ENCODE measurements at regions not wholly inside any gene's neighbourhood (a gene's known extent, or its start where the extent isn't known, plus 50 kb on each side); places are given as distances from the start of the nearest gene placed in this dataset.

DNA sequence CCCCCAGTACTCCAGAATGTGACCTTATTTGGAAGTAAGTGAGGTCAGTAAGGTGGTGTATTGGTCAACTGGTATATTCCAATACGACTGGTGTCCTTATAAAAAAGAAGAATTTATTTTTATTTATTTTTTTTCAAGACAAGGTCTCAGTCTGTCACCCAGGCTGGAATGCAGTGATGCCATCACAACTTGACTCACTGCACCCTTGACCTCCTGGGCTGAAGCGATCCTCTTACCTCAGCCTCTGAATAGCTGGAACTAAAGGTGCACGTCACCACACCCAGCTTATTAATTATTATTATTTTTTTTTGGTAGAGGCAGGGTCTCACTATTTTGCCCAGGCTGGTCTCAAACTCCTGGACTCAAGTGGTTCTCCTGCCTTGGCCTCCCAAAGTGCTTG is 115.1 kb upstream of the PITX2 start (continued):
- no peak for TF ChIP-seq ZNF444 (CRISPR knock-in tag; IDR thresholded peaks at IDR 0.05)

GRCh38 chr4:110742143-110742542 is 119.3 kb upstream of the PITX2 start:
- no peak overlapping the region for H3K4me2 ChIP-seq (ENCODE audit: insufficient read depth, low read length)
- DNase-seq (ENCODE audit: extremely low read depth in 1 of 4, low spot score in 3 of 4) (no peak), FAIRE-seq (no peak), ATAC-seq (no peak)
- H3K4me1 ChIP-seq (replicated peaks in 1 of 2; ENCODE audit: control insufficient read depth in 2 of 2, insufficient read depth in 2 of 2, low read length in 2 of 2) = no peaks in the 10 kb centered on the region
- H3K27ac ChIP-seq (ENCODE audit: extremely low read depth, low read depth, low read length) = no peak overlapping the region
- ChIA-PET CTCF (ENCODE audit: low intra/inter-chr PET ratio) (no interaction called here), POLR2A (interaction anchor here (0.6 kb wide), 1 partner anchor 207 kb away, joined by 3 read pairs; no protein-coding TSS in a partner anchor)
- no peaks in the 10 kb centered on the region for H3K79me2 ChIP-seq (ENCODE audit: control insufficient read depth, insufficient read depth, low read length)
- intact Hi-C loops (cut with micrococcal nuclease) = no loop called here
- BruUV-seq (replicated peaks) = no TSS peak
- no peaks in the 10 kb centered on the region for H3K36me3 ChIP-seq (ENCODE audit: control insufficient read depth, insufficient read depth, low read length)
- H3K27me3 ChIP-seq (ENCODE audit: control insufficient read depth in 2 of 2, insufficient read depth in 2 of 2, low read length in 2 of 2) = no peaks in the 10 kb centered on the region
- no peak overlapping the region for H2AFZ ChIP-seq (ENCODE audit: low read depth, low read length)
- no peaks in the 10 kb centered on the region; the same call in 1 of the 2 replicates for H3K9me3 ChIP-seq (replicated peaks; ENCODE audit: control insufficient read depth, insufficient read depth, low read depth, low read length)
- H3K9me1 ChIP-seq (ENCODE audit: control insufficient read depth, insufficient read depth, low read length) = no peaks in the 10 kb centered on the region
- no peaks in the 10 kb centered on the region for H4K20me1 ChIP-seq (replicated peaks; ENCODE audit: control insufficient read depth, insufficient read depth, low read length)
- H3K9ac ChIP-seq (ENCODE audit: insufficient read depth in 1 of 2, low read depth in 2 of 2, low read length in 2 of 2) = no peak overlapping the region
- no peak overlapping the region for H3K4me3 ChIP-seq
- TF ChIP-seq, protein P1, sequence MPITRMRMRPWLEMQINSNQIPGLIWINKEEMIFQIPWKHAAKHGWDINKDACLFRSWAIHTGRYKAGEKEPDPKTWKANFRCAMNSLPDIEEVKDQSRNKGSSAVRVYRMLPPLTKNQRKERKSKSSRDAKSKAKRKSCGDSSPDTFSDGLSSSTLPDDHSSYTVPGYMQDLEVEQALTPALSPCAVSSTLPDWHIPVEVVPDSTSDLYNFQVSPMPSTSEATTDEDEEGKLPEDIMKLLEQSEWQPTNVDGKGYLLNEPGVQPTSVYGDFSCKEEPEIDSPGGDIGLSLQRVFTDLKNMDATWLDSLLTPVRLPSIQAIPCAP (CRISPR knock-in tag; IDR thresholded peaks at IDR 0.05; ENCODE audit: borderline replicate concordance) = no peak
- TF ChIP-seq ZNF408 (CRISPR knock-in tag; IDR thresholded peaks at IDR 0.05; ENCODE audit: low read depth) (no peak), NFE2L1 (tag; IDR thresholded peaks at IDR 0.05; ENCODE audit: borderline replicate concordance, low read depth) (no peak), HSF4 (CRISPR knock-in tag; IDR thresholded peaks at IDR 0.05; ENCODE audit: borderline replicate concordance) (no peak), EZH2 (IDR thresholded peaks at IDR 0.05; ENCODE audit: borderline replicate concordance, low read depth, low read length) (no peak), BACH1 (tag; IDR thresholded peaks at IDR 0.05) (no peak), ZNF263 (CRISPR knock-in tag; IDR thresholded peaks at IDR 0.05; ENCODE audit: borderline replicate concordance) (no peak), ZNF583 (CRISPR knock-in tag; IDR thresholded peaks at IDR 0.05) (no peak), MYC (IDR thresholded peaks at IDR 0.05; ENCODE audit: low read depth, low read length) (no peak), MYC (CRISPR knock-in tag; IDR thresholded peaks at IDR 0.05; ENCODE audit: borderline replicate concordance, low read depth) (no peak), EP400 (IDR thresholded peaks at IDR 0.05) (no peak), ZNF707 (CRISPR knock-in tag; conservative IDR thresholded peaks at IDR 0.05) (no peak), KDM1A (IDR thresholded peaks at IDR 0.05) (no peak), XRCC4 (IDR thresholded peaks at IDR 0.05; ENCODE audit: extremely low read depth, insufficient read depth, insufficient read length) (no peak), HBP1 (CRISPR knock-in tag; IDR thresholded peaks at IDR 0.05) (no peak), CTBP1 (IDR thresholded peaks at IDR 0.05; ENCODE audit: borderline replicate concordance) (no peak), ZNF274 (IDR thresholded peaks at IDR 0.05; ENCODE audit: borderline replicate concordance, low read depth, low read length) (no peak)
- TF ChIP-seq, protein P2, sequence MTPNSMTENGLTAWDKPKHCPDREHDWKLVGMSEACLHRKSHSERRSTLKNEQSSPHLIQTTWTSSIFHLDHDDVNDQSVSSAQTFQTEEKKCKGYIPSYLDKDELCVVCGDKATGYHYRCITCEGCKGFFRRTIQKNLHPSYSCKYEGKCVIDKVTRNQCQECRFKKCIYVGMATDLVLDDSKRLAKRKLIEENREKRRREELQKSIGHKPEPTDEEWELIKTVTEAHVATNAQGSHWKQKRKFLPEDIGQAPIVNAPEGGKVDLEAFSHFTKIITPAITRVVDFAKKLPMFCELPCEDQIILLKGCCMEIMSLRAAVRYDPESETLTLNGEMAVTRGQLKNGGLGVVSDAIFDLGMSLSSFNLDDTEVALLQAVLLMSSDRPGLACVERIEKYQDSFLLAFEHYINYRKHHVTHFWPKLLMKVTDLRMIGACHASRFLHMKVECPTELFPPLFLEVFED (CRISPR knock-in tag; conservative IDR thresholded peaks at IDR 0.05) = no peak
- in situ Hi-C loops (cut with MboI) = no loop called here
